HCT116 (cell line): ENCODE measurements at regions not wholly inside any gene's neighbourhood (a gene's known extent, or its start where the extent isn't known, plus 50 kb on each side); places are given as distances from the start of the nearest gene placed in this dataset.

Source experiments
- ATAC-seq: fragments of 200-7000 bp; cut with Tn5 transposase; 2 replicates; pipeline ENCODE4 v1.9.1; 2020; ENCODE audit warnings: mild to moderate bottlenecking, moderate library complexity
- BruUV-seq: library from RNA; stranded (reverse); fragments of 400-500 nt; replicated peaks from 2 replicates; lab custom pipeline; 2021; lab: Mats Ljungman, UMichigan
- CTCF ChIA-PET: fragments of 300-600 bp; sonication (Branson Sonifier 250); formaldehyde crosslinking; loops from one replicate; lab custom pipeline; 2021; ENCODE audit warnings: antibody characterized with exemption; lab: Charles Lee
- POLR2A ChIA-PET: fragments of 300-600, 350-600 bp; sonication (Branson Sonifier 250); formaldehyde crosslinking; loops from one replicate; lab custom pipeline; 2021; ENCODE audit warnings: antibody characterized with exemption; lab: Charles Lee
- RAD21 ChIA-PET, 2 experiments: fragments of 300-600 bp; sonication (Branson Sonifier 250); formaldehyde crosslinking; loops; one replicate each; lab custom pipeline; 2023; ENCODE audit warnings: low total read pairs in 2 of 2; ENCODE audit not compliant: uncharacterized antibody in 2 of 2, unreplicated experiment in 2 of 2, low non-redundant PET in 1 of 2; lab: Charles Lee
- DNase-seq: peaks from one replicate; pipeline ENCODE4 v3.0.0-alpha.2; 2010; ENCODE audit warnings: low read depth, low spot score
- H2AFZ ChIP-seq: fragments of 200-600 bp; shearing (Covaris generic), sonication (generic); 2 replicates; pipeline ENCODE4 v1.6.1; 2017; ENCODE audit warnings: low read depth, mixed run types, mixed read lengths, antibody characterized with exemption, low read length; ENCODE audit not compliant: poor library complexity, severe bottlenecking
- H3K27ac ChIP-seq: 2 replicates; pipeline ENCODE4 v1.5.1; 2012; ENCODE audit warnings: low read depth, low read length
- H3K27me3 ChIP-seq: fragments of 200-600 bp; sonication (generic); 2 replicates; pipeline ENCODE4 v1.6.1; 2016; ENCODE audit warnings: mixed run types, low read length, mixed read lengths; ENCODE audit not compliant: insufficient read depth
- H3K36me3 ChIP-seq, 2 experiments: fragments of 200-500 bp in 1 of 2; fragments of 200-600 bp in 1 of 2; sonication (Bioruptor generic) in 1 of 2; sonication (generic) in 1 of 2; 2 replicates each; pipeline versions ENCODE4 v1.5.1 to v1.6.1; 2014 to 2016; ENCODE audit warnings: low read length in 2 of 2, inconsistent platforms in 1 of 2, mixed read lengths in 1 of 2, mixed run types in 1 of 2; ENCODE audit not compliant: insufficient read depth in 2 of 2, control insufficient read depth in 1 of 2
- H3K4me1 ChIP-seq, 2 experiments: fragments of 200-600 bp in 1 of 2; sonication (generic) in 1 of 2; 2 replicates each; pipeline versions ENCODE4 v1.5.1 to v1.6.1; 2012 to 2017; ENCODE audit warnings: low read length in 2 of 2, inconsistent platforms in 1 of 2, mild to moderate bottlenecking in 1 of 2, mixed read lengths in 1 of 2, mixed run types in 1 of 2, moderate library complexity in 1 of 2; ENCODE audit not compliant: insufficient read depth in 2 of 2, control insufficient read depth in 1 of 2
- H3K4me2 ChIP-seq: fragments of 200-600 bp; sonication (generic); 2 replicates; pipeline ENCODE4 v1.6.1; 2017; ENCODE audit warnings: mixed run types, low read length, mixed read lengths
- H3K4me3 ChIP-seq, 2 experiments: fragments of 200-600 bp in 1 of 2; sonication (generic) in 1 of 2; replicated peaks in 1 of 2; 2 replicates each; pipeline ENCODE4 v1.5.1; 2011 to 2016; ENCODE audit warnings: low read length in 2 of 2, control low read depth in 1 of 2, low read depth in 1 of 2, mild to moderate bottlenecking in 1 of 2, mixed read lengths in 1 of 2, mixed run types in 1 of 2
- H3K79me2 ChIP-seq: fragments of 200-600 bp; sonication (generic); 2 replicates; pipeline ENCODE4 v1.6.1; 2017; ENCODE audit warnings: mild to moderate bottlenecking, mixed run types, low read length, moderate library complexity, mixed read lengths; ENCODE audit not compliant: insufficient read depth
- H3K9ac ChIP-seq: fragments of 200-600 bp; sonication (generic); 2 replicates; pipeline ENCODE4 v1.6.1; 2016; ENCODE audit warnings: low read length, mixed read lengths
- H3K9me2 ChIP-seq: fragments of 200-600 bp; sonication (generic), shearing (Covaris generic); 2 replicates; pipeline ENCODE4 v1.6.1; 2017; ENCODE audit warnings: mixed run types, mild to moderate bottlenecking, moderate library complexity; ENCODE audit not compliant: insufficient read depth
- H3K9me3 ChIP-seq, 2 experiments: fragments of 200-500 bp in 1 of 2; fragments of 200-600 bp in 1 of 2; sonication (Bioruptor generic) in 1 of 2; sonication (generic) in 1 of 2; 2 replicates each; pipeline ENCODE4 v1.6.1; 2014 to 2017; ENCODE audit warnings: low read length in 2 of 2, mixed read lengths in 2 of 2, inconsistent platforms in 1 of 2, low read depth in 1 of 2, mild to moderate bottlenecking in 1 of 2, mixed run types in 1 of 2, moderate library complexity in 1 of 2; ENCODE audit not compliant: control insufficient read depth in 1 of 2, insufficient read depth in 1 of 2
- H4K20me1 ChIP-seq: fragments of 200-600 bp; sonication (generic), shearing (Covaris generic); 2 replicates; pipeline ENCODE4 v1.6.1; 2017; ENCODE audit warnings: mixed run types, mild to moderate bottlenecking, moderate library complexity; ENCODE audit not compliant: insufficient read depth
- CEBPB ChIP-seq: IDR thresholded peaks from 2 replicates; pipeline ENCODE4 v1.6.1; 2012; ENCODE audit warnings: low read depth
- EGR1 ChIP-seq: IDR thresholded peaks from 2 replicates; pipeline ENCODE4 v1.6.1; 2012; ENCODE audit warnings: low read depth
- EZH2 ChIP-seq: fragments of 200-600 bp; sonication (generic); IDR thresholded peaks from 2 replicates; pipeline ENCODE4 v1.6.1; 2017; ENCODE audit warnings: antibody characterized with exemption, mixed run types
- EZH2phosphoT487 ChIP-seq: fragments of 200-600 bp; IDR thresholded peaks from 2 replicates; pipeline ENCODE4 v1.6.1; 2018; ENCODE audit warnings: antibody characterized with exemption, borderline replicate concordance
- FOSL1 ChIP-seq: IDR thresholded peaks from 2 replicates; pipeline ENCODE4 v1.6.1; 2012; ENCODE audit warnings: low read depth
- JUND ChIP-seq: IDR thresholded peaks from 2 replicates; pipeline ENCODE4 v1.6.1; 2012
- MAX ChIP-seq: IDR thresholded peaks from 2 replicates; pipeline ENCODE4 v1.6.1; 2012
- POLR2A ChIP-seq: IDR thresholded peaks from 2 replicates; pipeline ENCODE4 v1.7.0; 2011; ENCODE audit warnings: borderline replicate concordance; ENCODE audit not compliant: insufficient read depth, insufficient read length; ENCODE audit errors: extremely low read depth
- POLR2AphosphoS5 ChIP-seq: IDR thresholded peaks from 2 replicates; pipeline ENCODE4 v1.6.1; 2011; ENCODE audit warnings: mild to moderate bottlenecking, low read depth, low read length, moderate library complexity
- RAD21 ChIP-seq: IDR thresholded peaks from 2 replicates; pipeline ENCODE4 v1.6.1; 2012; ENCODE audit warnings: low read depth, mild to moderate bottlenecking
- SP1 ChIP-seq: IDR thresholded peaks from 2 replicates; pipeline ENCODE4 v1.6.1; 2012; ENCODE audit warnings: low read depth
- SRF ChIP-seq: IDR thresholded peaks from 2 replicates; pipeline ENCODE4 v1.6.1; 2012; ENCODE audit warnings: low read depth
- YY1 ChIP-seq: IDR thresholded peaks from 2 replicates; pipeline ENCODE4 v1.6.1; 2011; ENCODE audit warnings: low read length, low read depth, moderate library complexity, mild to moderate bottlenecking; ENCODE audit not compliant: insufficient replicate concordance; ENCODE audit errors: extremely low read depth
- ZFX ChIP-seq: fragments of 450-650 bp; IDR thresholded peaks from 2 replicates; pipeline ENCODE4 v1.6.1; 2017
- ZNF274 ChIP-seq: fragments of 200-500 bp; sonication (Bioruptor generic); IDR thresholded peaks from 2 replicates; pipeline ENCODE4 v1.6.1; 2014; ENCODE audit warnings: mild to moderate bottlenecking, low read depth, low read length, inconsistent platforms
- intact Hi-C: fragments of 100-400 bp; cut with micrococcal nuclease; formaldehyde crosslinking; loops from 2 replicates; pipeline ENCODE4 v1.10.0; 2022
- TF ChIP-seq, protein P1 (sequence below): IDR thresholded peaks from 2 replicates; pipeline ENCODE4 v1.6.1; 2012
- TF ChIP-seq, protein P2 (sequence below): IDR thresholded peaks from 2 replicates; pipeline ENCODE4 v1.6.1; 2011; ENCODE audit warnings: mild to moderate bottlenecking, low read length, moderate library complexity; ENCODE audit not compliant: insufficient replicate concordance; ENCODE audit errors: extremely low read depth

- no peak for ATAC-seq
- Histone ChIP-seq H3K79me2 (no peaks in the 10 kb centered on the region), H3K9me2 (no peaks in the 10 kb centered on the region), H3K27me3 (no peaks in the 10 kb centered on the region), H3K4me3 (no peak overlapping the region), H3K9me3 (no peaks in the 10 kb centered on the region), H3K27ac (no peak overlapping the region), H4K20me1 (no peaks in the 10 kb centered on the region), H2AFZ (no peak overlapping the region), H3K4me1 (no peaks in the 10 kb centered on the region), H3K9ac (no peak overlapping the region), H3K36me3 (no peaks in the 10 kb centered on the region), H3K4me2 (no peak overlapping the region)
- POLR2A ChIA-PET: no interaction called here
- DNase-seq: no peak
- CTCF ChIA-PET: no interaction called here
- TF ChIP-seq POLR2A: no peak
- TF ChIP-seq EGR1: no peak
- no peak for TF ChIP-seq SRF
- no peak for TF ChIP-seq SP1
- no peak for TF ChIP-seq EZH2
- TF ChIP-seq JUND: no peak
- TF ChIP-seq, protein P1, sequence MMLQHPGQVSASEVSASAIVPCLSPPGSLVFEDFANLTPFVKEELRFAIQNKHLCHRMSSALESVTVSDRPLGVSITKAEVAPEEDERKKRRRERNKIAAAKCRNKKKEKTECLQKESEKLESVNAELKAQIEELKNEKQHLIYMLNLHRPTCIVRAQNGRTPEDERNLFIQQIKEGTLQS: no peak
- TF ChIP-seq MAX: no peak
- no peak for TF ChIP-seq YY1
- no peak for TF ChIP-seq FOSL1
- TF ChIP-seq ZFX: no peak
- TF ChIP-seq RAD21: no peak
- intact Hi-C loops: no loop called here
- BruUV-seq: no TSS peak
- RAD21 ChIA-PET: no interaction called here
Measured at GRCh38 chr6:165817771-165818170, 154.7 kb upstream of the PDE10A start.

DNA sequence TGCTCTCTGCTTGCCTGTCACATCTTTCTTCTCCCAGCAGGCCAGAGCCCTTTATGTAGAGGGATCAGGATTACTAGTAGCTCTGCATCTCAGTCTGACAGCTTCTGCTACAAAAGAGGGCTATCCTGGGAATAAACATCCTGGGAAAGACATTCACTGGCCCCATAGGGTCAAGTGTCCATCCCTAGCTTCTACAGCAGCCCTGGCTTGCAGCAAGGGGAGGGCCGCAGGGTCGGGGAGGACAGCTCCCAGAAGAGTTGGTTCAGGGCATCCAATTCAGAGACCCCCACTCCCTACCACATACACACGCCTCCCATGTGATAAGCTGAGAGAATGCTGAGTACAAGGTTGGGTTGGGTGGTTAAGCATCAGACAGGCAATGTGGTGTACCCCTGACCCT, 154.1 kb upstream of the PDE10A start:
- Histone ChIP-seq H3K27ac (no peak overlapping the region), H3K4me1 (no peaks in the 10 kb centered on the region), H4K20me1 (no peaks in the 10 kb centered on the region), H3K9me3 (no peaks in the 10 kb centered on the region), H3K9ac (no peak overlapping the region), H3K36me3 (no peaks in the 10 kb centered on the region), H2AFZ (no peak overlapping the region), H3K79me2 (no peaks in the 10 kb centered on the region), H3K27me3 (no peaks in the 10 kb centered on the region), H3K4me3 (no peak overlapping the region), H3K4me2 (no peak overlapping the region), H3K9me2 (no peaks in the 10 kb centered on the region)
- ChIA-PET CTCF (no interaction called here), RAD21 (no interaction called here), POLR2A (no interaction called here)
- BruUV-seq: no TSS peak
- DNase-seq: no peak
- intact Hi-C loops: no loop called here
- no peak for ATAC-seq
- no peak for TF ChIP-seq ZFX
- TF ChIP-seq, protein P2, sequence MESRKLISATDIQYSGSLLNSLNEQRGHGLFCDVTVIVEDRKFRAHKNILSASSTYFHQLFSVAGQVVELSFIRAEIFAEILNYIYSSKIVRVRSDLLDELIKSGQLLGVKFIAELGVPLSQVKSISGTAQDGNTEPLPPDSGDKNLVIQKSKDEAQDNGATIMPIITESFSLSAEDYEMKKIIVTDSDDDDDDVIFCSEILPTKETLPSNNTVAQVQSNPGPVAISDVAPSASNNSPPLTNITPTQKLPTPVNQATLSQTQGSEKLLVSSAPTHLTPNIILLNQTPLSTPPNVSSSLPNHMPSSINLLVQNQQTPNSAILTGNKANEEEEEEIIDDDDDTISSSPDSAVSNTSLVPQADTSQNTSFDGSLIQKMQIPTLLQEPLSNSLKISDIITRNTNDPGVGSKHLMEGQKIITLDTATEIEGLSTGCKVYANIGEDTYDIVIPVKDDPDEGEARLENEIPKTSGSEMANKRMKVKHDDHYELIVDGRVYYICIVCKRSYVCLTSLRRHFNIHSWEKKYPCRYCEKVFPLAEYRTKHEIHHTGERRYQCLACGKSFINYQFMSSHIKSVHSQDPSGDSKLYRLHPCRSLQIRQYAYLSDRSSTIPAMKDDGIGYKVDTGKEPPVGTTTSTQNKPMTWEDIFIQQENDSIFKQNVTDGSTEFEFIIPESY: no peak
- TF ChIP-seq YY1: no peak
- no peak for TF ChIP-seq CEBPB
- no peak for TF ChIP-seq EGR1
- no peak for TF ChIP-seq ZNF274
- TF ChIP-seq JUND: no peak
- TF ChIP-seq FOSL1: no peak
- TF ChIP-seq MAX: no peak
- TF ChIP-seq EZH2phosphoT487: no peak
- TF ChIP-seq RAD21: no peak
- no peak for TF ChIP-seq EZH2
- TF ChIP-seq POLR2AphosphoS5: no peak
